ENCODE measurements at regions not wholly inside any gene's neighbourhood (a gene's known extent, or its start where the extent isn't known, plus 50 kb on each side); places are given as distances from the start of the nearest gene placed in this dataset.

DNA sequence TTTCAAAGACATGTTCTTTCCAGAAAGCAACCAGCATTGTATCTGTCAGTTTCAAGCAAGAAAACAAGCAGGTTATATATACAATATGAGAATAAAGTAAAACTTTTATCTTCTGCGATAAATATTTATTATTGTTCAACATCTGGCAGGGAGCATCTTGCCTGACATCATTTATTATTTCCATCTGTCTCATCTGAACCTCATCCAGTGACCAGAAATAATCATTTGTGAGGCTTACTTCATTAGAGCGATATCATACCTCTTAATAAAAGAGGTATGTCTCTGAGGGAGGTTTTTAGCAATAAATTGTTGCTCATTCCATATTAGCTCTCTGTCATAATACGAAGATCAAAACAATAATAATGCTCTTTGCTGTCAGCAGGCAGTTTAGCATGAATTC is 226.1 kb downstream of the CDC14C start:
- no CpG with 5 or more reads among the region's 3 CpGs for WGBS (ENCODE audit: insufficient coverage)
- no peak overlapping the region for H3K4me3 ChIP-seq (ENCODE audit: low read length)
- H3K36me3 ChIP-seq (ENCODE audit: control insufficient read depth, insufficient read depth, low read length), result no peaks in the 10 kb centered on the region
- H3K27ac ChIP-seq (ENCODE audit: low read length), result no peak overlapping the region
- no peaks in the 10 kb centered on the region for H3K4me1 ChIP-seq (ENCODE audit: control insufficient read depth, insufficient read depth, low read length)
- no peaks in the 10 kb centered on the region for H3K9me3 ChIP-seq (replicated peaks; ENCODE audit: control insufficient read depth, low read depth, low read length)
- peak; percentile 78 for DNase-seq
- H3K27me3 ChIP-seq (ENCODE audit: control insufficient read depth, insufficient read depth, low read length), result no peaks in the 10 kb centered on the region

GRCh38 chr7:49151146-49151545 is 226.8 kb downstream of the CDC14C start:
- no peak overlapping the region for H3K4me3 ChIP-seq (ENCODE audit: low read length)
- DNase-seq, result peak; percentile 84
- WGBS (ENCODE audit: insufficient coverage), result no CpG with 5 or more reads among the region's 3 CpGs
- H3K27ac ChIP-seq (ENCODE audit: low read length), result no peak overlapping the region
- no peaks in the 10 kb centered on the region for H3K4me1 ChIP-seq (ENCODE audit: control insufficient read depth, insufficient read depth, low read length)
- no peaks in the 10 kb centered on the region for H3K27me3 ChIP-seq (ENCODE audit: control insufficient read depth, insufficient read depth, low read length)
- H3K9me3 ChIP-seq (replicated peaks; ENCODE audit: control insufficient read depth, low read depth, low read length), result no peaks in the 10 kb centered on the region
- no peaks in the 10 kb centered on the region for H3K36me3 ChIP-seq (ENCODE audit: control insufficient read depth, insufficient read depth, low read length)

- Histone ChIP-seq H3K4me3 (ENCODE audit: low read length) (no peak overlapping the region), H3K27ac (ENCODE audit: low read length) (no peak overlapping the region), H3K27me3 (ENCODE audit: control insufficient read depth, insufficient read depth, low read length) (no peaks in the 10 kb centered on the region), H3K36me3 (ENCODE audit: control insufficient read depth, insufficient read depth, low read length) (no peaks in the 10 kb centered on the region), H3K9me3 (replicated peaks; ENCODE audit: control insufficient read depth, low read depth, low read length) (no peaks in the 10 kb centered on the region), H3K4me1 (ENCODE audit: control insufficient read depth, insufficient read depth, low read length) (no peaks in the 10 kb centered on the region)
- WGBS (ENCODE audit: insufficient coverage), result no CpG with 5 or more reads among the region's 2 CpGs
- DNase-seq, result no peak
Observed at GRCh38 chr7:49158321-49158720, 234.0 kb downstream of the CDC14C start.

GRCh38 chr7:49159536-49159935 is 235.2 kb downstream of the CDC14C start:
- no peaks in the 10 kb centered on the region for H3K4me1 ChIP-seq (ENCODE audit: control insufficient read depth, insufficient read depth, low read length)
- no peaks in the 10 kb centered on the region for H3K9me3 ChIP-seq (replicated peaks; ENCODE audit: control insufficient read depth, low read depth, low read length)
- 18% methylated on average over 2 of the region's 4 CpGs for WGBS (ENCODE audit: insufficient coverage)
- no peaks in the 10 kb centered on the region for H3K36me3 ChIP-seq (ENCODE audit: control insufficient read depth, insufficient read depth, low read length)
- H3K27me3 ChIP-seq (ENCODE audit: control insufficient read depth, insufficient read depth, low read length), result no peaks in the 10 kb centered on the region
- peak; percentile 89 for DNase-seq
- no peak overlapping the region for H3K27ac ChIP-seq (ENCODE audit: low read length)
- no peak overlapping the region for H3K4me3 ChIP-seq (ENCODE audit: low read length)

DNA sequence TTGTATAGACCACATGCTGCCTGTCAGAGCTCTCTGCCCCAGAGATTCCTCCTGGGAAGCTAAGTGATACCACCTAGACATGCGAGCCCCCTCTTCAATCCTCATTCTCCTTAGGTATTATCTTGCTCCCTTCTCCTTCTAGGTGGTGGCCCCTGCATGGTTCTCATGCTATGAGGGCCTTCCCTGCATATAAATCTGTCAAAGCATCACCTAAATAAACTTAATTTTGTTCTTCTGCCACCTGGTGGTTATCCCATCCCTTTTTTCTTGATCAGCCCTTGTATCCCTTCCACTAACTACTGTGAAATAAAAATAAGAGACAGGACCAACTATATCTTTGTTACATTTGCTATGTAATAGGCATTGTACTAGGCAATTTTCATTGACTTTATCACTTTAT is 242.1 kb downstream of the CDC14C start:
- no peaks in the 10 kb centered on the region for H3K36me3 ChIP-seq (ENCODE audit: control insufficient read depth, insufficient read depth, low read length)
- no peak for DNase-seq
- no peaks in the 10 kb centered on the region for H3K9me3 ChIP-seq (replicated peaks; ENCODE audit: control insufficient read depth, low read depth, low read length)
- no peaks in the 10 kb centered on the region for H3K27me3 ChIP-seq (ENCODE audit: control insufficient read depth, insufficient read depth, low read length)
- no peaks in the 10 kb centered on the region for H3K4me1 ChIP-seq (ENCODE audit: control insufficient read depth, insufficient read depth, low read length)
- H3K4me3 ChIP-seq (ENCODE audit: low read length), result no peak overlapping the region
- 85% methylated on average over 1 of the region's 1 CpG for WGBS (ENCODE audit: insufficient coverage)
- H3K27ac ChIP-seq (ENCODE audit: low read length), result no peak overlapping the region

- H3K4me1 ChIP-seq (ENCODE audit: control insufficient read depth, insufficient read depth, low read length), result no peaks in the 10 kb centered on the region
Observed at GRCh38 chr7:49172639-49173038, 248.3 kb downstream of the CDC14C start.

DNA sequence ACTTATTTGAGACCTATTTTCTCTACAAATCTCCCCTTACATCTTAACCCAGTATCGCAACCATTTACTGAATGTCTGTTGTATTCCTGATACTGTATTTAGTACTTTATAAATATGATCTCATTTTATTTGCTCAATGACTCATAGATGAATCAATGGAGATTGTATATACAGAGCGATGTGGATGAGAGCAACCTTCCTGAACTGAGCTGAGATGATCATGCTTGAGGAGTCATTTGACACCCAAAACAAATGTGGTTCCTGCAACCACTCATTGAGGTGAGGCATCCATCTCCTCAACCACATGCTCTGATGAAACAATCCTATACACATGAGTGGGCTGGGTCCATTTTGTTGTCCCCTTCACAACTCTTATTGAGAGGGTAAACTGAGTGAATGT is 250.0 kb downstream of the CDC14C start:
- Histone ChIP-seq H3K36me3 (ENCODE audit: control insufficient read depth, insufficient read depth, low read length) (no peaks in the 10 kb centered on the region), H3K27ac (ENCODE audit: low read length) (no peak overlapping the region), H3K4me1 (ENCODE audit: control insufficient read depth, insufficient read depth, low read length) (no peaks in the 10 kb centered on the region), H3K9me3 (replicated peaks; ENCODE audit: control insufficient read depth, low read depth, low read length) (no peaks in the 10 kb centered on the region), H3K27me3 (ENCODE audit: control insufficient read depth, insufficient read depth, low read length) (no peaks in the 10 kb centered on the region), H3K4me3 (ENCODE audit: low read length) (no peak overlapping the region)
- WGBS (ENCODE audit: insufficient coverage), result no CpG with 5 or more reads among the region's 2 CpGs
- DNase-seq, result no peak

More at GRCh38 chr7:49172639-49173038, 248.3 kb downstream of the CDC14C start:
- no peaks in the 10 kb centered on the region for H3K9me3 ChIP-seq (replicated peaks; ENCODE audit: control insufficient read depth, low read depth, low read length)
- no peak overlapping the region for H3K4me3 ChIP-seq (ENCODE audit: low read length)
- no CpG with 5 or more reads among the region's 1 CpG for whole genome bisulfite sequencing (ENCODE audit: insufficient coverage)
- DNase-seq, result no peak
- H3K36me3 ChIP-seq (ENCODE audit: control insufficient read depth, insufficient read depth, low read length), result no peaks in the 10 kb centered on the region
- H3K27ac ChIP-seq (ENCODE audit: low read length), result no peak overlapping the region
- H3K27me3 ChIP-seq (ENCODE audit: control insufficient read depth, insufficient read depth, low read length), result no peaks in the 10 kb centered on the region

GRCh38 chr7:49187543-49188268 is 263.4 kb downstream of the CDC14C start:
- Histone ChIP-seq H3K27me3 (ENCODE audit: control insufficient read depth, insufficient read depth, low read length) (no peaks in the 10 kb centered on the region), H3K36me3 (ENCODE audit: control insufficient read depth, insufficient read depth, low read length) (no peaks in the 10 kb centered on the region), H3K4me3 (ENCODE audit: low read length) (no peak overlapping the region), H3K9me3 (replicated peaks; ENCODE audit: control insufficient read depth, low read depth, low read length) (no peaks in the 10 kb centered on the region), H3K4me1 (ENCODE audit: control insufficient read depth, insufficient read depth, low read length) (no peaks in the 10 kb centered on the region), H3K27ac (ENCODE audit: low read length) (no peak overlapping the region)
- no CpG with 5 or more reads among the region's 3 CpGs for WGBS (ENCODE audit: insufficient coverage)
- no peak for DNase-seq

DNA sequence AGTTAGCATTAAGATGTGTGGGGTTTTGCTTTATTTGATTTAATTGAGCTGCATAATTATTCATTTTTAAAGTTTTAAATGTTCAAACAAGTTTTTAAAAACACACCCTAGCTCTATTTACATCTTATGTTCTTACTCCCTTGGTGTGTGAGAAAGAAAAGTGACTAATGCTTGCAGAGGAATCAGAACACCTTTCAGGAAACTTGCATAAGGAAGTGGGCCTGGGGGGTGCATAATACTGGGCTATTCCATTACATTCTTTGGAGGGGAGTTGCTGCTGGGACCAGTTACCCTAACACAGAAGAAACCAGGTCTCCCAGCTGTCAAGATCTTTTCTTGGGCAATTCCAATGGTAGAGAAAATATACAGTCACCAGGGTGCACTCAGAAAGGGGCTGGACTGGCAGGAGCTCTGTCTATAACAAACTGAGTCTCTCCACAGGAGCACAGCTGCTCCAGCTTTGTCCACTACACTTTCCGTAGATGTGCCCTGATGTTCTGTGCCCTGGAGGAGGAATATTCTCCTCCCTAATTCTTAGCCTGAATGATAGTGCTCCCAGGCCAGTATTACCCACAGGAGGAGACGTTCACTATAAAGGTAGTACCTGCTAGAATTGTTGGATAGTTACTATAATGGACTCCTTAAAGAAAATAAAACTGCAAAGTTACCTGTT is 304.2 kb downstream of the CDC14C start:
- no peaks in the 10 kb centered on the region for H3K4me1 ChIP-seq (ENCODE audit: control insufficient read depth, insufficient read depth, low read length)
- H3K9me3 ChIP-seq (replicated peaks; ENCODE audit: control insufficient read depth, low read depth, low read length), result no peaks in the 10 kb centered on the region
- WGBS (ENCODE audit: insufficient coverage), result no CpG with 5 or more reads among the region's 2 CpGs

GRCh38 chr7:49229246-49229645 is 304.9 kb downstream of the CDC14C start:
- H3K9me3 ChIP-seq (replicated peaks; ENCODE audit: control insufficient read depth, low read depth, low read length), result no peaks in the 10 kb centered on the region
- no peaks in the 10 kb centered on the region for H3K36me3 ChIP-seq (ENCODE audit: control insufficient read depth, insufficient read depth, low read length)
- WGBS (ENCODE audit: insufficient coverage), result 62% methylated on average over 4 of the region's 6 CpGs
- DNase-seq, result no peak
- no peak overlapping the region for H3K4me3 ChIP-seq (ENCODE audit: low read length)
- H3K27me3 ChIP-seq (ENCODE audit: control insufficient read depth, insufficient read depth, low read length), result no peaks in the 10 kb centered on the region
- no peaks in the 10 kb centered on the region for H3K4me1 ChIP-seq (ENCODE audit: control insufficient read depth, insufficient read depth, low read length)
- H3K27ac ChIP-seq (ENCODE audit: low read length), result no peak overlapping the region

More for the DNA sequence above, 304.2 kb downstream of the CDC14C start:
- H3K4me3 ChIP-seq (ENCODE audit: low read length), result no peak overlapping the region
- no peaks in the 10 kb centered on the region for H3K27me3 ChIP-seq (ENCODE audit: control insufficient read depth, insufficient read depth, low read length)
- no peak overlapping the region for H3K27ac ChIP-seq (ENCODE audit: low read length)
- no peak for DNase-seq
- no peaks in the 10 kb centered on the region for H3K36me3 ChIP-seq (ENCODE audit: control insufficient read depth, insufficient read depth, low read length)
